Amniotic stem cell (primary cell): ENCODE measurements at regions not wholly inside any gene's neighbourhood (a gene's known extent, or its start where the extent isn't known, plus 50 kb on each side); places are given as distances from the start of the nearest gene placed in this dataset.

Source experiments
- DNase-seq: peaks from one replicate; lab custom pipeline; 2025; lab: John Stamatoyannopoulos, UW

DNA sequence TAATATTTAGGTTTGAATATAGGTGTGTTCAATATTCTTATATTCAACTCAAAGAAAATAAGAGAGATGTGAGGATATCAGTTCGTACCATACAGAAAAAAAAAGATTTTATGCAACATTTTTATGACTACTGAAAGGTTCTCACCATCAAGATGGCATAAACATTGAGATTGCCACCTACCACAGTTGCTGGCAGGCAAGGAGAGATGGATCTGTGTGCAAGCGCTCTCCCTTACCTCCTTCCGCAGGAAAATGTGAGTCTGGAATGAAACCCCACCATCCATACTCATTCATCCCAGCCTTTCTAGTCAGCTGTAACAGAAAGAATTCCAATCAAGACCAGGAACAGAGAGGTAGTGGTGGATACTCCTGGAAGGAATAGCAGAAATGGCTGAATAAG is 376.9 kb downstream of the PPP3CA start:
- DNase-seq = no peak

DNA sequence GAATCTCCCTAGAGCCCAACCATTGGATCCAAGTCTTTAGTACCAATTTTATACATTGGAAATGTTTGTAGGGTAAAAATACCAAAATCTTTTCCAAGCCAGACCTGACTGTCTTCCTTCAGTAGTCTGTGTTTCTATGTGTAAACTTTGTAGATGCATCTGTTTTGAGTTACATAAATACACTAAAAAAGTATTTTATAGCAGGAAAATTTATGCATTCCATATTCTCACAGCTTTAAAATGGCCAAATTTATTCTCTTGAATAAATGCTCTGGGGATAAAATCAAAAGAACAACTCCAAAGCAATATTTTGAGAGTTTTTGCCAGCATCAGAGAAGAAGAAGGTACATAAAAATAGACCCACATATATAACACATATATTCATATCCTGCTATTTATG is 377.4 kb downstream of the PPP3CA start:
- no peak for DNase-seq

DNA sequence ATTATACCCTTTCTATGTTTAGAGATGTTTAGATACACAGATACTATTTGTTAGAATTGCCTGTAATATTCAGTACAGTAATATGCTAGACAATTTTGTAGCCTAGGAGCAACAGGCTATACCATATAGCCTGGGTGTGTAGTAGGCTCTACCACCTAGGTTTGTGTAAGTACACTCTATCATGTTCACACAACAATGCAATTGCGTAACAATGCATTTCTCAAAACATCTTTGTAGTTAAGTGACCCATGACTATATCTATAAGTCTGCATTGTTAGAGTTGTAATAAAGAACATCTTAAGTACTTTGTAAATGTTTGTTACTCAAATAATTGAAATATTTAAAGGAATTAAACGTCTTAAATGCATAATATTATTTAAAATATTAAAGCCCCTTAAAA is 379.3 kb downstream of the PPP3CA start:
- no peak for DNase-seq

DNA sequence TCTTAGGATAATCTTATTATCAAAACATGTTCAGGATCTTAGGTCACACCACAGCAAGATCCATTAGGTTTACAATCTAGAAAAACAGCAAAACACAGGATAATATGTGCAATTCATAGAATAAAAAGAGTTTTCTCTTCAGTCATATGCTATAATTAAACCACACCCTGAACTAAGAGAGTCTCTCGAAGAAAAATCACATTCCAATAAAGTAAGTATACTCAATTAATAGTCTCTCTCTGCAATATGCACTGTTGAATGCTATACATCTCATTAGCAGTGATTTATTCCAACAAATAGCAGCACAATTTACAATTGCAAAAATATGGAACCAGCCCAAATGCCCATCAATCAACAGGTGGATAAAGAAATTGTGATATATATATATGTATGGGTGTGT is 383.7 kb downstream of the PPP3CA start:
- no peak for DNase-seq

DNA sequence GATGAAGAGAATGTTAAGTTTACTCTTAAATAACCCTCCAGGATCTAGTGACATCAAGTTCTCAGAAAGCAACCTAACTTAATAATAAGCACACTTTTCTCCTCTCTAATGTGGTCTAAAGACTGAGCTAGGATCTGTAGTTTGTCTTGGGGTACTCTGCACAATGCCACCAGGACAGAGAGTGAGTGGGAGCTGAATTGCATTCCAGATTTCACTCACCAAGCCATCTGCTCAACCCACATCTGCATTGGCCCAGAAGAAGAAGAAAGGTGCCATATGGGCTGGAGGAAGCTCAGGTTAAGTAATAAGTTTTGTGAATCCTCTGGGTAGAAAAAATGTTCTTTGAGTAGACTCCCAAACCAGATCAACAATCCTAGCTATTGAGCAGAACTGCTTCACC is 384.6 kb downstream of the PPP3CA start:
- DNase-seq = no peak

DNA sequence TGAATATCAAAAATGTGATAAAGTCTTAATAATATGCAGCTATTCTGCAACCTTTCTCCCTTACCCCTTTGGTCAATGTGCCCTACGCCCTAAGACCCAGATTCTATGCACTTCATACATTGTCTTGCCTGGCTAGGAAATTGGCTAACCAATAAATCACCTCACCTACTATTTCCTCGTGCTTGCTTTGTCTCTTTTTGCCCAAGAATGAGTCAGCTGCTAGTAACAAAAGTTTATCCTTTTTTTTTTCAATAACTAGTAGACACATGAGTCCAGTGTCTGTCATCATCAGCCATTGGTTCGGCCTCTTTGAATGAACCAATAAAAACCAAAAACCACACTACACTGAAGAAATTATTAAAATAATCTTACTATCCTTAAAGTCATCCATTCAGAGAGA is 387.1 kb downstream of the PPP3CA start:
- DNase-seq = no peak

DNA sequence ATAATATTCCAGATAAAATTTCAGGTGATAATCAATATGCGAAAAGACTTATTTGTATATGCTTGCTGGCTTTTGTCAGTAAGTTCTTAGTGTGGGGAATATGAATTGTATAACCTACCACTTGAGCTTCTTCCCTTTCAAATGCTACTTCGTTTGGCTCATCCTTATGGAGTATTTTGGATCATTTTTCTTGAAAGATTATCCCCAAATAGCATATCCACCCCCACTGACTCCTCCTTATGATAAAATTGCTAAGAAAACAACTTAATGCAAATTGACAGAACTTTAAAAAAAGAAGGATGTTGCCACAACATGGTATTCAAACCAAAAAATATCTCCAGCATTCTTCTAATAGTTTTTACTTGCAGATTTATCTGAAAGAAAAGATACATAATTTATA is 393.3 kb downstream of the PPP3CA start:
- no peak for DNase-seq

DNA sequence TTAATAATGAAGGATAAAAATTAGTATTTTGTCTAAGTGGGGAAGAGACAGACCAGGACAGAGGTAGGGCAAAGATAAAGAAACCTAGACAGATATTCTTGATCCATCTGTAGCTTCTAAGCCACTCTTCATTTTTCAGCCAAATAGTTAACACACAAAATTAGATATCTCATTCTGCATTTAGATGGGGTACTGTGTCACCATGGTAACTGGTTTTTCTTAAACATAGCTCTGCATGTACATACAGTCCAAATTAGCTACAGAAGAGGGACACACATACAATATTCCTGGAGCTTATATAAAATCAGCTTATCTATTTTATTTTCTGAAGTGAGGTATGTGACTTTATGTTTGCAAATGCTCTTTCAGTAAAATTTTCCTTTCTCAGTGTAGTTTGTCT is 393.7 kb downstream of the PPP3CA start:
- DNase-seq = no peak

DNA sequence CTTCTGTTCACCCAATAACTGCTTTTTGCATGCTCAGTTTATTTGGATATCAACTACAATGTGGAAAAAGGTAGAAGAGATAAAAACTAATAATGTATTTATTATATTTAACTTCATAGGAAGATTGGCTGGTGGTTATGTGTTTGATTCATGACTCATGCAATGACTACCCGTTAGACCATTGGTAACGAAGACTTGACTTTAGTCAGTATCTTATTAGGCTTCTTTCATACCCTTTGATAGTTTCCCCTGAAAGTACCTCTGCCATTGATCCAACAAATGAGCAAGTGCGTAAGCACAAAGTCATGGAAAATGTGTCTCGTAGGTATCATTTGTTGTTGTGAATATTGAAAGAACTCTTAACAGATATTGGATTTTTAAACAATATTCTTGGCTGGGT is 394.7 kb downstream of the PPP3CA start:
- no peak for DNase-seq

DNA sequence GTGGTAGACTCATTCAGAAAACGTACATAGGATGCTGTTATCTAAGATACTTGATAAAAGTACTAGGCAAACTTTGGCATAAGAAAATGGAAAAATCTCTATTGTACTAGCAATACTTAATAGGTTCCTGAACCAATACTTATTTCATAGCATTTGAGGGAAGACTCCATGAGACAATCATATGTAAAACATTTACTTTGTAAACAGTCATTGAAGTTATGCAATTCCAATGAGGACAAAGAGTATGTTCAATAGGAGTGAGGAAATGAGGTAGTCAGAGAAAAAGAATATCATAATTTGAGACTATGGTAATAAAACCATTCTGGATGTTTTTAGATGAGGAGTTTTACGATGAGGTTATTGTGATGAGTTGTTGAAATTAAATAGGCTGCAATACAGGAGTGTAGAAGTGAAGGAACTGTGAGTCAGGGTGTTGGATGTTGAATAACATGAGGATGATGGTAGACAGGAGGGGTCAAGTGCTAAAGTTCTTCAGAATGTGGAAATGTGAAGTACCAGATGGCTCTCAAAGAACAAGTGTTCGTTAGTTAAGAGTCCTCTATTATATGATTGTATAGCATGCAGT is 397.9 kb downstream of the PPP3CA start:
- DNase-seq = no peak

DNA sequence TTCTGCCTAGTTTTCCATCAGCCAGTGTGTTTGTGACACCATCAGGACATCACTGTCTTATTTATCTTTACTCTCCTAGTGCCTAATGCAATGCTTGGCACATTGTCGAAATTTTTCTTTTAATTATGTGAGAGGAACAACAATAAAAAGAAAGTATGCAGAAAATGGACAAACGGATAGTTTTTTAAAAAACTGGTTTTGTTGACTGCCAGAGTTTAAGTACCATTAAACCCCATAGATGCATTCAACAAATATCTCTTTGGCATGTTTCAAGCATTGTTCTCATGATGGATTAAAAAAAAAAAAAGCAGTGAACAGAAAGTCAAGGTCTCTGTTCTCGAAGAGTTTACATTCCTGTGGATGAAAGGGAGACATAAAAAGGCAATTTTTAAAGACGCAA is 398.4 kb downstream of the PPP3CA start:
- DNase-seq = no peak

DNA sequence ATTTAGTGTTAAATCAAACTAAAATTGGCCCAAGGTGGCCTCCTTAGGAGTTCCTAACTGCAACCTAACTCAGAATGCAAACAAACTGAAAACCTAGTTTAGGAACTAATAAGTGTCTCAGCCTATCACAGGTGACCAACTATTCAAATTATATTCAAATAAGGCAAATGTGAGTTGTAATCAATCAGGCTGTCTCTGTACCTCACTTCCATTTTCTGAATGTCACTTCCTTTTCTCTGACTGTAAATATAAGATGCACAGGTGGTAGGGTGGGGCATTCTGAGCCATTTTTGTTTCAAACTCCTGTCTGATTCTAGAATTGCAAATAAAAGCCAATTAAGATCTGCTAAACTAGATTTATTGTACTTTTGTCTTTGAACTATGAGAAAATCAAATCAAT is 401.5 kb downstream of the PPP3CA start:
- no peak for DNase-seq

DNA sequence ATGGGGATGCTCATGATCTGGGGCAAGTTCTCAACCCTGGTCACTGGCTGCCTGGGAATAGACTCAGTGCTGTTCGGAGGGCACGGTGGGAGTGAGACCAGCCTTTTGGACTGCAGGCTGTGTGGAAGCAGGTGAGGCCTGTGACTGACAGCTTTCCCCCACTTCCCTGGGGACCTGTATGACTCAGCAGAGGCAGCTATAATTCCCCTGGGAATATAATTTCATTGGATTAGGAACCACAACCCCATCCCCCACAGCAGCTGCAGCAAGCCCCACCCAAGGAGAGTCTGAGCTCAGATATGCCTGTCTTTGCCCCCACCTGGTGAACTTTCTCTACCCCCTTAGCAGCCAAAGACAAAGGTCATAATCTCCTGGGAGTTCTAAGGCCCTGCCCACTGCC is 408.6 kb downstream of the PPP3CA start:
- no peak for DNase-seq

DNA sequence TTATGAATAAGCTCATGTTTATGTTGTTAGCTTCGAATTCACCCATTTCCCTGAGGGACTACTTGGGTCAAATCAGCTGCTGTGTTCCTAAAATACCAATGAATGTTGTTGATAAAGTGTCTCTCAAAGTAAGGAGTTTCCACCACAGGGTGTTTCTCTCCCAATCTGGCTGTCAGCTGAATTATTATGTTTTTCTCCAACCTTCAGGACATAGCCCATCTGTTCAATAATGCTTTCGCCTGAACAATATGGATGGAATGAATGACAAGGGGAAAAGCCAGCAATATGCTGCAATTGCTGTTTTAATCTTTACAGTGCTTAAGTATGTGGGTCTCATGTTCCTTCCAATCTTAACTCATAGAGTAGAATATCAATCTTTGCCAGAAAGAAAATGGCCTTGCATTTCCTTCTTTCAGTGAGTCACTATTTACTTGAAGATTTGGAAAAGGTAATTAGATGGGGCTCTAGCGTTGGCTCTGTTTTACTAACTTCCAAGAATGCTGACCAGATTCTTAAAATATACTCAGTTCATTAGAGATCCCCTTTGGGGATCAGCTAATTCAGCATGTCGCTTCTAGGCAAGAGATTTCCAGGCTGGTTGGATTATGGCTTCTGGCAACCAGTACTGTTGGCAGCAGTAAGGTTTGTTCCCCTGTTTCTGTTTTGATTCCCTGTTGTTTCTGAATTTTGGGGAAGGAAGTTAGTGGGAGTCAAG is 410.5 kb downstream of the PPP3CA start:
- no peak for DNase-seq

DNA sequence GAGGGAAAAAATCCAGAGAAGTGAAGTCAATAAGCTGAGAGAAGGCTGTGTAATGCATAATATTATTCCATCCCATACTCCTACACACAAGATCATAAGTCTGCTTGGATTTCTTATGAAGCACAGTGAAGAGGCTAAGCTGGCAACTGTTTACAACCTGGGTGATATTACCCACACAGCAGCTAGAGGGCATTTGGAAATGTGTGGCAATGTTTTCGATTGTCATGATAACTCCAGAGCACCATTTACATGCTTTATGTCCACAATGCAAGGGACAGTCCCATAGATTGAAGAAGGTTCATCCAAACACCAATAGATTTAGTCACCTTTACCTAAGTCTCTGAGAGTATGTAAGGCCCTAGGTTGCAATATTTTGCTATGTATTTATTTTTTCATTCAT is 412.2 kb downstream of the PPP3CA start:
- DNase-seq = no peak

DNA sequence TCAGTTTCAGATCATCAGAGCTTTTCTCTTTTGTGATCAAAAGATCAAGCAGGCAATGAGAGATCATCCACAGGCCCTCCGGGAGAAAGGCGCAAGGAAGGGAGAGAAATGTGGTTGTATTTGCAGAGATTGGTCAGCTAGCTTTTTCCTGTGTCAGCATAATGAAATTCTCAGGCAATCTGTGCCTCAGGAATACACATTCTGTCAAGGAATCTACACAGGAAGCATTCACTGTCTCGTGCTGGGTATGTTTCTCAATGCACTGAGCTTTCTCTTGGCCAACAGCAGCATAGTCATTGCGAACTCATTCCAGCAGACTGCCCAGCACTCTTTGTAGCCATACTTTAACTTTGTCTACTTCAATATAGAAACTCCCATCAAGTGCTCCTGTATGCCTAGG is 413.7 kb downstream of the PPP3CA start:
- no peak for DNase-seq

DNA sequence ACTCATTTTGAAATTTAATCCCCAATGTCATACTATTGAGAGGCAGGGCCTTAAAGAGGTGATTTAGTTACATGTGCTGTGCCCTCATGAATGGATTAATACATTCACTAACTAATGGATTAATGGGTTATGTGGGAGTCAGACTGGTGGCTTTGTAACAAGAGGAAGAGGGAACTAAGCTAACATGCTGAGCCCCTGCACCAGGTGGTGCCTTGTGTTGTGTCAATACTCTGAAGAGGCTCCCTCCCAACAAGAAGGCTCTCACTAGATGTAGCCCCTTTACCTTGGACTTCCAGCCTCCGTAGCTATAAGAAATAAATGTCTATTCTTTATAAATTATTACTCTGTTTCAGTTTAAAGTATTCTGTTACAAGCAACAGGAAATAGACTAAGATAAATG is 411.9 kb upstream of the EMCN start:
- no peak for DNase-seq

DNA sequence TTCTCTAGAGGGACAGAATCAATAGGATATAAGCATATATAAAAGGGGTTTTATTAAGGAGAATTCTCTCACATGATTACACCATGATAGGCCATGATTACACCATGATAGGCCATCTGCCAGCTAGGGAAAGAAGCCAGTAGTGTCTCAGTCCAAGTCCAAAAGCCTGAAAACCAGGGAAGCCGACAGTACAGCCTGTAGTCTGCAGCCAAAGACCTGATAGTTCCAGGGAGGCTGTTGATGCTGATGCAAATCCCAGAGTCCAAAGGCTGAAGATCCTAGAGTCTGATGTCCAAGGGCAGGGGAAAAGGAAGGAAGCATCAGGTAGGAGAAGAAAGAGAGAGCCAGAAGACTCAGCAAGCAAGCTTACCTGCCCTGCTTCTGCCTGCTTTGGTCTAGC is 411.3 kb upstream of the EMCN start:
- DNase-seq = no peak

DNA sequence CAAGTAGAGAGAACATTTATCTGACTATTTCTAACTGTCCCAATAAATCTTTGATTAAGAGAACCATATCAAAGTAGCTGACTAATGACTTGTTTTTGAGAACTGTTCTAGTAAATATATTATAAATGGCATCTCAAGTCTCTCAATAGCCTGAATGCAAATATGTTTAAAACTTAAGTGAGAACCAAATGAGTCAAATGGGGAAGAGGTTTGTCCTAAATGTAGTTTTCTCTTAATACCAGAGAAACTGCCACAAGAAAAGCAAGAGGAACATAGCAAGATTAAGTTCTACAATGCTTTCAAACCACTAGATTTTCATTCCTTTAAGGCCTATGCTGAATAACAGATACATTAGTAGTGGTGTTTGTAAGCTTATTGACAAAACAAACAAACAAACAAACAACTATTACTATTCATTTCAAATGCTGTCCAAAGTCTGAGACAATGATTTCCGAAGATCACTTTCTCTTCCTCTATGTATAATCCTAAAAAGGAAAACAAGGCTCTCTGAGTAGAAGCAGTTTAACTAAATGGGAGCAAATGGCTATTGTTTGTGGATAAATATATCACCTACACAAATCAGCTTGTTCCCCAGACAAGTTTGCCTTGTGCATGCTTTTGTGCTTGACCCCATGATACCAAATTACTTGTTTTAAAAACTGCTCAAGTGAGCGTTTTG is 408.4 kb upstream of the EMCN start:
- no peak for DNase-seq

DNA sequence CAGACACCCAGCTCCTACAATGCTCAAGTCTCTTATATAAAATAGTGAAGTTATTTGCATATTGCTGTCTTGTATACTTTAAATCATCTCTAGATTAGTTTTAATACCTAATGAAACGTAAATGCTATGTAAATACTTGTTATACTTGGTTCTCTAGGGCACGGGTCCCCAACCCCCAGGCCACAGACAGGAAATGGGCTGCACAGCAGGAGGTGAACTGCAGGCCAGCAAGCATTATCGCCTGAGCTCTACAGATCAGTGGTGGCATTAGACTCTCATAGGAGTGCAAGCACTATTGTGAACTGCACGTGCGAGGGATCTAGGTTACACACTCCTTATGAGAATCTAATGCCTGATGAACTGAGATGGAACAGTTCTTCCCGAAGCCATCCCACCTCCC is 395.9 kb upstream of the EMCN start:
- DNase-seq = no peak

DNA sequence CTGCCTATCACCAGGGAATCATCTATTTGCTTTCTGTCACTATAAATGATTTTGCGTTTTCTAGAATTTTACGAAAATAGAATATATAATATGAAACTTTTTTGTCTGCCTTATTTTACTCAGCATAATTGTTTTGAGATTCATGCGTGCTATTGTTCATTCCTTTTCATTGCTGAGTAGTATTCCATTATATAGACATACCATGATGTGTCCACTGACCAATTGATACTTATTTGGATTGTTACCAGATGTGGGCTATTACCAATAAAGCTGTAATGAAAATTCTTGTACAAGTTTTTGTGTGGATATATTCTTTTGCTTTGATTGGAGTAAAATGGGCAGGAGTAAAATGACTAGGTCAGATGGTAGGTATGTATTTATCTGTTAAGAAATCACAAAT is 390.7 kb upstream of the EMCN start:
- no peak for DNase-seq

DNA sequence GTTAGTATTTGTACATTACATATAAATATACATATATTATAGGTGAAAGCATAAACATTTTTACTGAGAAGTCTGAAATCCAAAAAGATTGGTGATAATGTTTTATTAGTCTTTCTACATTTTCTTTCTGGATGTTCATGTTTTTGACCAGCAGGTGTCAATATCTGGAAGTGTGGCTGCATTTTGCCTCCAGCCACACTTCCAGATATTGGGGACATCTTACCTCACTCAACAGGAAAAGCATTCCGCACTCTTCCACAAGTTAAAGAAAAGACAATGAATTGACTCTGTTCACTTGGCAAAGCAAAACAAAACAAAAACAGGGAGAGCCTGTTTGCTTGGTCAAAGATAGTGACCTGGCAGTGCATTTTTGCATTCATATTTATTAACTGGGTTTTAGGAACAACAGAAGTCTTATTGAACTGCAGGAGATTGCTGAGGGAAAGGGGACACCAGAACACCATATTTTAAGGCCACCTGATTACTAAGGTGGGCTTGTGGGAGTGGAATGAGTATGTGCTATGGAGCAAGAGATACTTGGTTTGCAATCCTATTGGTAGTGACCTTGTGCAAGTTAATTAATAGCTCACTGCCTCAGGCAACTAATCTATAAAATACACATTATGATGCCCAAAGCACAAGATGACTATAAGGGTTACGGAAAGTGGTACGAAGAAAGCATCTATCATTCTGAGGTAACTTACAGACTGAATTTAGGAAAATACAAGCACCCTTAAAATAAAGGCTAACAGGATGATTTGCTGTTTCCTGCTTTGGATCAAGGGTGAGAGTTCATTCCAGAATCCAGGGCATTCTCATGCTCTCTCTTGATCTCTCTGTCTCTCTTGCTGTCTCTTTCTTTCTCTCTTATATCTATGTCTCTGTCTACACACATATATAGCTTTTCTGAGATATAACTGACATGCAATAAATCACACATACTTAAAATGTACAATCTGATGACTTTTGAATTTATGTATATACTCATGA is 389.9 kb upstream of the EMCN start:
- no peak for DNase-seq

DNA sequence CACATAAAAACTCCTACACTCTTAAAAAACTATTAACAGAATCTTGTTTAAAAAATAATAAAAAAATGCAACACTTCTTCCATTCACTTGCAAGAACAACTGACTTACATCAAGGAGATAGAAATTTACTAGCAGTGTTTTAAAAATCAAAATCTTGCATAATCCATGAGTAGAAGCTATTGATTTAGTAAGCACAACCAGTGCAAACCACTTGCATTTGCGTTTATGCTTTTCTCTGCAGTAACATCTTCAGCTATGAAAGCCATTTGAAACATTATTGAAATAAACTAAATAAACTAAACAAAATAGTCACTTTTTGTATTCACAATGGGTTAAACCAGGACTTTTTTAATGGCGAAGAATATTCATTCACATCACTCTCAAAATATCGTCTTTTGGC is 389.2 kb upstream of the EMCN start:
- DNase-seq = no peak
